T-helper 17 cell (primary cell): ENCODE measurements at regions not wholly inside any gene's neighbourhood (a gene's known extent, or its start where the extent isn't known, plus 50 kb on each side); places are given as distances from the start of the nearest gene placed in this dataset.

ENCODE experiments used
- ATAC-seq: fragments of 150-1000 bp; cut with Tn5 transposase; 2 replicates; pipeline ENCODE4 v1.10.0; 2021; ENCODE audit warnings: mild to moderate bottlenecking, moderate library complexity
- DNase-seq, 3 donors: peaks; one replicate each; pipeline versions ENCODE4 v3.0.0 to v3.0.0-alpha.2; 2020 to 2021
- H3K9me3 ChIP-seq: one replicate; pipeline ENCODE4 v1.7.0; 2013; ENCODE audit warnings: low read length, mild to moderate bottlenecking; ENCODE audit not compliant: control insufficient read depth, poor library complexity, severe bottlenecking
- H3K27ac Mint-ChIP-seq: one replicate; pipeline ENCODE4 v1.8.0; 2022; ENCODE audit warnings: mild to moderate bottlenecking, moderate library complexity, mixed read lengths
- H3K27me3 Mint-ChIP-seq: one replicate; pipeline ENCODE4 v1.8.0; 2022; ENCODE audit warnings: mixed read lengths
- H3K36me3 Mint-ChIP-seq: one replicate; pipeline ENCODE4 v1.8.0; 2022; ENCODE audit warnings: low read depth, mixed read lengths
- H3K4me1 Mint-ChIP-seq: one replicate; pipeline ENCODE4 v1.8.0; 2022; ENCODE audit warnings: mild to moderate bottlenecking, mixed read lengths
- H3K4me3 Mint-ChIP-seq: one replicate; pipeline ENCODE4 v1.8.0; 2022; ENCODE audit warnings: mild to moderate bottlenecking, moderate library complexity, mixed read lengths

- no peak overlapping the region for H3K4me3 Mint-ChIP-seq
- peaks cover 2% of the 10 kb centered on the region for H3K27me3 Mint-ChIP-seq
- no peaks in the 10 kb centered on the region for H3K9me3 ChIP-seq
- no peaks in the 10 kb centered on the region for H3K36me3 Mint-ChIP-seq
- DNase-seq (no peak), ATAC-seq (no peak)
- no peak overlapping the region for H3K27ac Mint-ChIP-seq
- peaks cover 4% of the 10 kb centered on the region for H3K4me1 Mint-ChIP-seq
Measured at GRCh38 chr1:55645270-55645669, 430.1 kb upstream of the USP24 start.

GRCh38 chr1:55641947-55642346 lies 426.8 kb upstream of the USP24 start:
- ATAC-seq (no peak), DNase-seq (no peak)
- Mint-ChIP-seq H3K36me3 (peaks cover 2% of the 10 kb centered on the region), H3K4me3 (no peak overlapping the region), H3K4me1 (peaks cover 4% of the 10 kb centered on the region), H3K27me3 (peaks cover 5% of the 10 kb centered on the region), H3K27ac (no peak overlapping the region)
- no peaks in the 10 kb centered on the region for H3K9me3 ChIP-seq

GRCh38 chr1:55640708-55641473 lies 425.7 kb upstream of the USP24 start:
- Mint-ChIP-seq H3K27me3 (peaks cover 5% of the 10 kb centered on the region), H3K4me1 (peaks cover 4% of the 10 kb centered on the region), H3K4me3 (peak overlapping the region; percentile 50), H3K27ac (no peak overlapping the region), H3K36me3 (peaks cover 2% of the 10 kb centered on the region)
- H3K9me3 ChIP-seq, result no peaks in the 10 kb centered on the region
- DNase-seq, result no peak
- no peak for ATAC-seq

GRCh38 chr1:55639526-55639925 lies 424.4 kb upstream of the USP24 start:
- Mint-ChIP-seq H3K27ac (no peak overlapping the region), H3K27me3 (peaks cover 11% of the 10 kb centered on the region), H3K4me1 (peaks cover 4% of the 10 kb centered on the region), H3K36me3 (peaks cover 2% of the 10 kb centered on the region), H3K4me3 (no peak overlapping the region)
- ATAC-seq (no peak), DNase-seq (no peak)
- H3K9me3 ChIP-seq, result no peaks in the 10 kb centered on the region

- ATAC-seq (no peak), DNase-seq (no peak)
- peaks cover 11% of the 10 kb centered on the region for H3K27me3 Mint-ChIP-seq
- H3K9me3 ChIP-seq, result no peaks in the 10 kb centered on the region
- H3K4me1 Mint-ChIP-seq, result peaks cover 4% of the 10 kb centered on the region
- peaks cover 2% of the 10 kb centered on the region for H3K36me3 Mint-ChIP-seq
- no peak overlapping the region for H3K4me3 Mint-ChIP-seq
- no peak overlapping the region for H3K27ac Mint-ChIP-seq
Measured at GRCh38 chr1:55639051-55639450, 423.9 kb upstream of the USP24 start.

- peaks cover 2% of the 10 kb centered on the region for H3K36me3 Mint-ChIP-seq
- H3K9me3 ChIP-seq, result no peaks in the 10 kb centered on the region
- H3K4me1 Mint-ChIP-seq, result peaks cover 4% of the 10 kb centered on the region
- ATAC-seq (no peak), DNase-seq (no peak)
- H3K27me3 Mint-ChIP-seq, result peaks cover 11% of the 10 kb centered on the region
- H3K27ac Mint-ChIP-seq, result no peak overlapping the region
- no peak overlapping the region for H3K4me3 Mint-ChIP-seq
Measured at GRCh38 chr1:55636696-55637095, 421.5 kb upstream of the USP24 start.

GRCh38 chr1:55635856-55636255 lies 420.7 kb upstream of the USP24 start:
- ATAC-seq, result no peak
- peaks cover 2% of the 10 kb centered on the region for H3K36me3 Mint-ChIP-seq
- H3K9me3 ChIP-seq, result no peaks in the 10 kb centered on the region
- no peak for DNase-seq
- peaks cover 1% of the 10 kb centered on the region for H3K4me1 Mint-ChIP-seq
- H3K27me3 Mint-ChIP-seq, result peaks cover 11% of the 10 kb centered on the region
- no peak overlapping the region for H3K4me3 Mint-ChIP-seq
- no peak overlapping the region for H3K27ac Mint-ChIP-seq

GRCh38 chr1:55634516-55634915 lies 419.4 kb upstream of the USP24 start:
- Mint-ChIP-seq H3K36me3 (peaks cover 2% of the 10 kb centered on the region), H3K27me3 (peaks cover 11% of the 10 kb centered on the region), H3K4me1 (no peaks in the 10 kb centered on the region), H3K4me3 (no peak overlapping the region), H3K27ac (no peak overlapping the region)
- no peaks in the 10 kb centered on the region for H3K9me3 ChIP-seq
- DNase-seq, result no peak
- ATAC-seq, result no peak

- ATAC-seq (no peak), DNase-seq (no peak)
- Mint-ChIP-seq H3K27me3 (peaks cover 14% of the 10 kb centered on the region), H3K27ac (no peak overlapping the region), H3K36me3 (no peaks in the 10 kb centered on the region), H3K4me3 (no peak overlapping the region), H3K4me1 (no peaks in the 10 kb centered on the region)
- H3K9me3 ChIP-seq, result no peaks in the 10 kb centered on the region
Measured at GRCh38 chr1:55632906-55633305, 417.7 kb upstream of the USP24 start.

GRCh38 chr1:55632058-55632457 lies 416.9 kb upstream of the USP24 start:
- Mint-ChIP-seq H3K4me1 (no peaks in the 10 kb centered on the region), H3K27ac (no peak overlapping the region)
- ATAC-seq, result no peak

GRCh38 chr1:55631509-55631908 lies 416.3 kb upstream of the USP24 start:
- peaks cover 14% of the 10 kb centered on the region for H3K27me3 Mint-ChIP-seq
- ATAC-seq (no peak), DNase-seq (no peak)
- H3K4me3 Mint-ChIP-seq, result no peak overlapping the region
- no peak overlapping the region for H3K27ac Mint-ChIP-seq
- no peaks in the 10 kb centered on the region for H3K9me3 ChIP-seq
- no peaks in the 10 kb centered on the region for H3K36me3 Mint-ChIP-seq
- no peaks in the 10 kb centered on the region for H3K4me1 Mint-ChIP-seq

More at GRCh38 chr1:55632058-55632457, 416.9 kb upstream of the USP24 start:
- H3K4me3 Mint-ChIP-seq, result no peak overlapping the region
- no peaks in the 10 kb centered on the region for H3K36me3 Mint-ChIP-seq
- peaks cover 14% of the 10 kb centered on the region for H3K27me3 Mint-ChIP-seq
- DNase-seq, result no peak
- H3K9me3 ChIP-seq, result no peaks in the 10 kb centered on the region

GRCh38 chr1:55626326-55626725 lies 411.2 kb upstream of the USP24 start:
- ATAC-seq, result no peak
- H3K27ac Mint-ChIP-seq, result no peak overlapping the region
- no peak for DNase-seq
- peaks cover 8% of the 10 kb centered on the region for H3K27me3 Mint-ChIP-seq
- no peaks in the 10 kb centered on the region for H3K9me3 ChIP-seq
- no peaks in the 10 kb centered on the region for H3K36me3 Mint-ChIP-seq
- H3K4me3 Mint-ChIP-seq, result no peak overlapping the region
- H3K4me1 Mint-ChIP-seq, result no peaks in the 10 kb centered on the region

- no peak overlapping the region for H3K27ac Mint-ChIP-seq
- H3K9me3 ChIP-seq, result no peaks in the 10 kb centered on the region
- H3K4me3 Mint-ChIP-seq, result no peak overlapping the region
- ATAC-seq (no peak), DNase-seq (no peak)
- no peaks in the 10 kb centered on the region for H3K36me3 Mint-ChIP-seq
- H3K4me1 Mint-ChIP-seq, result no peaks in the 10 kb centered on the region
- peaks cover 8% of the 10 kb centered on the region for H3K27me3 Mint-ChIP-seq
Measured at GRCh38 chr1:55624766-55625165, 409.6 kb upstream of the USP24 start.

GRCh38 chr1:55623311-55623710 lies 408.1 kb upstream of the USP24 start:
- H3K9me3 ChIP-seq, result no peaks in the 10 kb centered on the region
- ATAC-seq (no peak), DNase-seq (no peak)
- Mint-ChIP-seq H3K4me3 (no peak overlapping the region), H3K27me3 (peaks cover 7% of the 10 kb centered on the region), H3K27ac (no peak overlapping the region), H3K4me1 (no peaks in the 10 kb centered on the region), H3K36me3 (no peaks in the 10 kb centered on the region)
